AG09309 (cell line): ENCODE measurements at regions not wholly inside any gene's neighbourhood (a gene's known extent, or its start where the extent isn't known, plus 50 kb on each side); places are given as distances from the start of the nearest gene placed in this dataset.

Experiments used
- DNase-seq: peaks from one replicate; pipeline ENCODE4 v3.0.0-alpha.2; 2010; ENCODE audit warnings: low read depth
- H3K4me3 ChIP-seq: 2 replicates; pipeline ENCODE4 v1.5.1; 2011; ENCODE audit warnings: mild to moderate bottlenecking, low read depth, low read length, moderate library complexity; ENCODE audit not compliant: control insufficient read depth
- TF ChIP-seq, protein P1 (sequence below): IDR thresholded peaks from 2 replicates; pipeline ENCODE4 v1.5.1; 2011; ENCODE audit warnings: mild to moderate bottlenecking, low read depth, low read length, inconsistent platforms; ENCODE audit not compliant: insufficient read depth, control insufficient read depth; ENCODE audit errors: missing control alignments

DNA sequence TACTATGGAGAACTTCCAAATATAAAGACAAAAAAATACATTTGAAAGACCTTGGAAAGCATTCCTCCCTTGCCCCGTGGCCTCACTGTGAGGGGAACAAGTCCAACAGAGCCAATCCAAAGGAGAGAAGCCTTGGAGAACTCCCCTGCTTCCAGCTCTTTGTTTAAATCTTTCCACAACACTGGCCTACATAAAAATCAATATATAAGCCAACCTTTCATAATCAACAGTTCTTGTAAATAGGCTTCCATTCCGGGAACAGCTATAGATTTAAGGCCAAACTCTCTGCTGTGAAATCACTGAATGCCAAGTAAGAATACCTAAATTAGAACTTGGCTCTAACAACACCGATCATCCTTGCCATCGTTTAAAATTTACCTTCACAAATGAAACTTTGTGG lies 242.1 kb downstream of the HACE1 start:
- no peak for DNase-seq
- no peak overlapping the region for H3K4me3 ChIP-seq
- TF ChIP-seq, protein P1, sequence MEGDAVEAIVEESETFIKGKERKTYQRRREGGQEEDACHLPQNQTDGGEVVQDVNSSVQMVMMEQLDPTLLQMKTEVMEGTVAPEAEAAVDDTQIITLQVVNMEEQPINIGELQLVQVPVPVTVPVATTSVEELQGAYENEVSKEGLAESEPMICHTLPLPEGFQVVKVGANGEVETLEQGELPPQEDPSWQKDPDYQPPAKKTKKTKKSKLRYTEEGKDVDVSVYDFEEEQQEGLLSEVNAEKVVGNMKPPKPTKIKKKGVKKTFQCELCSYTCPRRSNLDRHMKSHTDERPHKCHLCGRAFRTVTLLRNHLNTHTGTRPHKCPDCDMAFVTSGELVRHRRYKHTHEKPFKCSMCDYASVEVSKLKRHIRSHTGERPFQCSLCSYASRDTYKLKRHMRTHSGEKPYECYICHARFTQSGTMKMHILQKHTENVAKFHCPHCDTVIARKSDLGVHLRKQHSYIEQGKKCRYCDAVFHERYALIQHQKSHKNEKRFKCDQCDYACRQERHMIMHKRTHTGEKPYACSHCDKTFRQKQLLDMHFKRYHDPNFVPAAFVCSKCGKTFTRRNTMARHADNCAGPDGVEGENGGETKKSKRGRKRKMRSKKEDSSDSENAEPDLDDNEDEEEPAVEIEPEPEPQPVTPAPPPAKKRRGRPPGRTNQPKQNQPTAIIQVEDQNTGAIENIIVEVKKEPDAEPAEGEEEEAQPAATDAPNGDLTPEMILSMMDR = no peak

DNA sequence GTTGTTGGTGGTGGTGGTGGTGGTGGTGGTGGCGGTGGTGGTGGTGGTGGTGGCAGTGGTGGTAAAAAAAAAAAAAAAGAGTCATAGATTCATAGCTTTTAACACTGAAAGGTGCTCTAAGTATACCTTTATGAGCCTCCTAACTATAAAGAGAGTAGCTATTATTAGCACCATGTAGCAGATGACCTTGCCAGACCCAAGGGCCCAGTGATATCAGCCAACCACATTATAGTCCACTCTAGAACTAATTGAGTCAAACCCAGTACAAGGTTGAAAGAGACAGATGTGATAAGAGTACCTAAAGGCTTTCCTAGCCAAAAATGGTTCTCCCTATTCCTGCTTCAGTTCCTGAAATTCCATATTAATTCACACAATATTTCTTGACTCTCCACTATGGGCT lies 245.3 kb downstream of the HACE1 start:
- TF ChIP-seq, protein P1 = no peak
- no peak overlapping the region for H3K4me3 ChIP-seq
- no peak for DNase-seq

DNA sequence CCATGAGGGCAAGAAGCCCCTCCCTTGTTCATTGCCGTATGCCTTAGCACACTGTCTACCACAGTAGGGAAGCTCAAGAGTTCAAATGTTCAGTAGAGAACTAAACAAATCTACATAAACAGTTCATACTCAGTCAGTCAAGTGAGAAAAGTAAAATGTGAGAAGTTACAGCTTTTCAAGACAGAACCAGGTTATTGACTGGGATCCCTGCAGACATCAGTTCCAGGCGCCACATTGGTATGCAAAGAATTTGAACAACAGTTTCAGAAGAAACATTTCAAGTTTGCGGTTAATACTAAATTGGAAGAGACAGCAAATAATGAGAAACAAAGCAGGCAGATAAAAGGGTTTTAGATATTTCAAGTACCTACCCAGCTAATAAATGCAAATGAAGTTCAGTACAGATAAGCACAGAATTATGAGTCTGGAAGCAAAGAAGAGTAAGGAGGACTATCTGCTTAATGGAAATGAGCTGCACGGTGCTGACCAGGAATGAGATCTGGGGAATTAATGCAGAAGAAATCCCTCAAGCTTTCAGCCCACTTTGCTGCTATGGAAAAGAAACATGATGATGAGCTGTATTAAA lies 246.2 kb downstream of the HACE1 start:
- no peak overlapping the region for H3K4me3 ChIP-seq
- no peak for DNase-seq
- TF ChIP-seq, protein P1 = no peak

DNA sequence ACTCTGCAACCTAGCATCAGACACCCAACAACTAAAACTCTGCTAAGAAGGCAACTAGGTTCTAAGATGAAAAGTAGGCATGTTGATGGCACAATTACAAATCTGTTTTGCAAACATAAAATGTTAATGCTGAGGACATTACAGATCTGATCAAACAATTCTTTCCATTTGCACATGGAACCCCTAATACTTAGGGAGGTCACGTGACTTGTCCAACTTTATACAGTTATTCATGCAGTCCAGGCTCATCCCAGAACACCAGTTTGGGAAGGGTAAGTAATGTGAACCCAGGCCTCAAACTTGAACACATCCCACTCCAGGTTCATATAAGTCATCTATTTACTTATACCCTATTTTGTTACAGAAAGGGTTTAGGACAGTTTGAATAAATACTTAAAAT lies 247.2 kb downstream of the HACE1 start:
- no peak for DNase-seq
- H3K4me3 ChIP-seq = no peak overlapping the region
- TF ChIP-seq, protein P1 = no peak

DNA sequence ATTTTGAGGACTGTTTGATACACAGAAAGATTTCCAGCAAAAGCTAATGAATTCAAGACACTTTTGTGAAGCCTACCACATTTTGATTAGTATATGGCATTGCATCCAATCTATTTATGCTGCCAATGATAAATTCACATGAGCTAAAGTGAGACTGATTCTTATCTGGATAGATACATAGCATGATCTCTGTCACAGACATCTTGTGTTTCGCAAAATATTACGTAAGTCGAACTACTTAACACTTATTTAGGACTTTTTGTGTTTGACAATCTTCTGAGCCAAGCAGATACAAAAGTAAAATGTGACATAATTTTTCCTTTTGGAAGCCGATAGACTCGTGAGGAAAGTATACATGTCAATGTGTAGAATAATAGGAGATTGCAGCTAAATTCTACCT lies 251.6 kb downstream of the HACE1 start:
- TF ChIP-seq, protein P1 = no peak
- DNase-seq = no peak
- no peak overlapping the region for H3K4me3 ChIP-seq

DNA sequence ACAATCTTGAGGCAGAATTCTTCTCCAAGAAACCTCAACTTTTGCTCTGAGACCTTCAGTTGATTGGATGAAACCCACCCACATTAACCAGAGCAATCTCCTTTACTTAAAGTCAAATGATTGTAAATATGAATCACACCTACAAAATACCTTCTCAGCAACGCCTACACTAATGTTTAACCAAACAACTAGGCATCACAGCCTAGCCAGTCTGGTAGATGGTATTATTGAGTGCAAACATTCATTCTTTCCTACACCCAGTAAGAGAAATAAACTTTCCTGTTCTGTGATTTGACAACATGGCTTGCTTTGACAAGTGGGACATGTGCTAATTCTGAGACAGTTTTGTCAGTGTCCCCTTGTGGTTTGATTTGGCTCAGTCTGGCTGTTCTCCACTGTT lies 252.2 kb downstream of the HACE1 start:
- H3K4me3 ChIP-seq = no peak overlapping the region
- DNase-seq = no peak
- TF ChIP-seq, protein P1 = no peak

DNA sequence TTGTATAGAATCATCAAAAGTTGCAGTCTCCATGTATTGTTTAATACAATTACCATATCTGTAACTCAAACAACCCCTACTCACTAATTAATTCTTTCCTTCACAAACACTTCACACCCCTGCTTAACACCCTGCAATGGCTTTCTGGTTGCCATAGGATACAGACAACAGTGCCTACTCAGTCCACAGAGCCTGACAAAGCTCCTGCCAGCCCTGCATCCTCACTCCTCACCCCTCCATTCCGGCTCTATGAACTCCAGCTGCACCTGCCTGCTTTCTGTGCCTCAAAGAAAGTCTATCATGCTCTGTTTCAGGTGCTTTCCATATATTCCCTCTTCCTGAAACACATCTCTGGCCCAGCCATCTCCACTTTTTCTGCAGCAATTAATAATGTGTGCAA lies 253.4 kb downstream of the HACE1 start:
- TF ChIP-seq, protein P1 = no peak
- no peak for DNase-seq

More for the DNA sequence above, 253.4 kb downstream of the HACE1 start:
- H3K4me3 ChIP-seq = no peak overlapping the region
